MM.1S (cell line): ENCODE measurements at regions not wholly inside any gene's neighbourhood (a gene's known extent, or its start where the extent isn't known, plus 50 kb on each side); places are given as distances from the start of the nearest gene placed in this dataset.

Experiments used
- DNase-seq: peaks from one replicate; pipeline ENCODE4 v3.0.0-alpha.2; 2015
- H2AFZ ChIP-seq: fragments of 300-600 bp; sonication (generic); 2 replicates; pipeline ENCODE4 v1.6.0; 2016; ENCODE audit warnings: antibody characterized with exemption, low read length
- H3F3A ChIP-seq: fragments of 300-600 bp; sonication (generic); 2 replicates; pipeline ENCODE4 v1.6.1; 2016; ENCODE audit warnings: mild to moderate bottlenecking, antibody characterized with exemption, low read length, moderate library complexity, mixed read lengths; ENCODE audit not compliant: insufficient read depth
- H3K27ac ChIP-seq: fragments of 300-600 bp; sonication (generic); 2 replicates; pipeline ENCODE4 v1.5.1; 2016; ENCODE audit warnings: mild to moderate bottlenecking, low read length
- H3K27me3 ChIP-seq: fragments of 300-600 bp; sonication (generic); replicated peaks from 2 replicates; pipeline ENCODE4 v1.6.0; 2016; ENCODE audit warnings: low read length; ENCODE audit not compliant: insufficient read depth
- H3K36me3 ChIP-seq: fragments of 300-600 bp; sonication (generic); replicated peaks from 2 replicates; pipeline ENCODE4 v1.6.1; 2016; ENCODE audit warnings: mild to moderate bottlenecking, low read length, mixed read lengths; ENCODE audit not compliant: insufficient read depth
- H3K4me1 ChIP-seq: fragments of 300-600 bp; sonication (generic); 2 replicates; pipeline ENCODE4 v1.6.1; 2016; ENCODE audit warnings: low read length, mixed read lengths
- H3K4me2 ChIP-seq: fragments of 300-600 bp; sonication (generic); 2 replicates; pipeline ENCODE4 v1.6.0; 2016; ENCODE audit warnings: low read depth, low read length
- H3K4me3 ChIP-seq: fragments of 300-600 bp; sonication (generic); 2 replicates; pipeline ENCODE4 v1.5.1; 2016; ENCODE audit warnings: low read length, mixed read lengths
- H3K79me2 ChIP-seq: fragments of 300-600 bp; sonication (generic); 2 replicates; pipeline ENCODE4 v1.6.1; 2016; ENCODE audit warnings: mixed run types, low read length, mixed read lengths
- H3K9ac ChIP-seq: fragments of 300-600 bp; sonication (generic); 2 replicates; pipeline ENCODE4 v1.6.1; 2016; ENCODE audit warnings: low read length, mixed read lengths
- H3K9me2 ChIP-seq: fragments of 300-600 bp; sonication (generic); replicated peaks from 2 replicates; pipeline ENCODE4 v1.6.1; 2016; ENCODE audit warnings: mild to moderate bottlenecking, low read length, mixed read lengths; ENCODE audit not compliant: insufficient read depth
- H3K9me3 ChIP-seq: fragments of 300-600 bp; sonication (generic); replicated peaks from 2 replicates; pipeline ENCODE4 v1.6.1; 2016; ENCODE audit warnings: mild to moderate bottlenecking, low read length, mixed read lengths; ENCODE audit not compliant: insufficient read depth
- H4K20me1 ChIP-seq: fragments of 300-600 bp; sonication (generic); 2 replicates; pipeline ENCODE4 v1.6.1; 2016; ENCODE audit warnings: mild to moderate bottlenecking, low read length, moderate library complexity, mixed read lengths; ENCODE audit not compliant: insufficient read depth
- CTCF ChIP-seq: fragments of 300-600 bp; sonication (generic); IDR thresholded peaks from 2 replicates; pipeline ENCODE4 v1.5.1; 2016; ENCODE audit warnings: antibody characterized with exemption, low read length, mixed read lengths
- EZH2 ChIP-seq: fragments of 300-600 bp; sonication (generic); optimal IDR thresholded peaks from 2 replicates; pipeline ENCODE3; 2017; ENCODE audit warnings: low read depth, mild to moderate bottlenecking, antibody characterized with exemption, low read length, mixed read lengths
- EZH2phosphoT487 ChIP-seq: fragments of 300-600 bp; sonication (generic); IDR thresholded peaks from 2 replicates; pipeline ENCODE4 v1.6.1; 2018; ENCODE audit warnings: antibody characterized with exemption, low read length

- Histone ChIP-seq H3K27ac (no peak overlapping the region), H3K9me3 (no peaks in the 10 kb centered on the region), H4K20me1 (no peaks in the 10 kb centered on the region), H3K9me2 (no peaks in the 10 kb centered on the region), H3K4me1 (no peaks in the 10 kb centered on the region), H3K79me2 (no peaks in the 10 kb centered on the region), H3F3A (no peaks in the 10 kb centered on the region), H3K9ac (no peak overlapping the region), H3K4me2 (no peak overlapping the region), H3K36me3 (no peaks in the 10 kb centered on the region), H2AFZ (no peak overlapping the region), H3K27me3 (no peaks in the 10 kb centered on the region), H3K4me3 (no peak overlapping the region)
- DNase-seq, result peak; percentile 13
- TF ChIP-seq CTCF, result no peak
- no peak for TF ChIP-seq EZH2
- TF ChIP-seq EZH2phosphoT487, result no peak
Measured at GRCh38 chr21:33121715-33122475, 52.0 kb downstream of the OLIG1 start.

- Histone ChIP-seq H3F3A (no peaks in the 10 kb centered on the region), H3K27ac (no peak overlapping the region), H3K9me2 (no peaks in the 10 kb centered on the region), H3K79me2 (no peaks in the 10 kb centered on the region), H3K4me2 (no peak overlapping the region), H3K4me3 (no peak overlapping the region), H3K4me1 (no peaks in the 10 kb centered on the region), H3K27me3 (no peaks in the 10 kb centered on the region), H3K9ac (no peak overlapping the region), H3K36me3 (no peaks in the 10 kb centered on the region), H2AFZ (no peak overlapping the region), H3K9me3 (no peaks in the 10 kb centered on the region), H4K20me1 (no peaks in the 10 kb centered on the region)
- no peak for DNase-seq
- TF ChIP-seq EZH2 (no peak), EZH2phosphoT487 (no peak), CTCF (no peak)
Measured at GRCh38 chr21:33122507-33122906, 52.6 kb downstream of the OLIG1 start.

- no peaks in the 10 kb centered on the region for H3K9me3 ChIP-seq
- no peak overlapping the region for H3K4me3 ChIP-seq
- H3K9me2 ChIP-seq, result no peaks in the 10 kb centered on the region
- no peaks in the 10 kb centered on the region for H3F3A ChIP-seq
- no peak overlapping the region for H3K9ac ChIP-seq
- no peak overlapping the region for H3K4me2 ChIP-seq
- no peaks in the 10 kb centered on the region for H4K20me1 ChIP-seq
- no peak overlapping the region for H2AFZ ChIP-seq
- H3K27ac ChIP-seq, result no peak overlapping the region
- DNase-seq, result no peak
- no peaks in the 10 kb centered on the region for H3K27me3 ChIP-seq
- no peaks in the 10 kb centered on the region for H3K36me3 ChIP-seq
- no peak for TF ChIP-seq CTCF
- TF ChIP-seq EZH2phosphoT487, result no peak
- no peak for TF ChIP-seq EZH2
- H3K4me1 ChIP-seq, result no peaks in the 10 kb centered on the region
- H3K79me2 ChIP-seq, result no peaks in the 10 kb centered on the region
Measured at GRCh38 chr21:33123374-33124123, 53.6 kb downstream of the OLIG1 start.
